Neural cell (in vitro differentiated cells): ENCODE measurements at regions not wholly inside any gene's neighbourhood (a gene's known extent, or its start where the extent isn't known, plus 50 kb on each side); places are given as distances from the start of the nearest gene placed in this dataset.

Experiments used
- CTCF ChIP-seq: fragments of 450-650 bp; IDR thresholded peaks from 2 replicates; pipeline ENCODE4 v1.5.1; 2014; ENCODE audit warnings: antibody characterized with exemption, mild to moderate bottlenecking, moderate library complexity; ENCODE audit not compliant: poor library complexity, severe bottlenecking
- POLR2AphosphoS5 ChIP-seq: IDR thresholded peaks from 2 replicates; pipeline ENCODE4 v1.6.1; 2012

DNA sequence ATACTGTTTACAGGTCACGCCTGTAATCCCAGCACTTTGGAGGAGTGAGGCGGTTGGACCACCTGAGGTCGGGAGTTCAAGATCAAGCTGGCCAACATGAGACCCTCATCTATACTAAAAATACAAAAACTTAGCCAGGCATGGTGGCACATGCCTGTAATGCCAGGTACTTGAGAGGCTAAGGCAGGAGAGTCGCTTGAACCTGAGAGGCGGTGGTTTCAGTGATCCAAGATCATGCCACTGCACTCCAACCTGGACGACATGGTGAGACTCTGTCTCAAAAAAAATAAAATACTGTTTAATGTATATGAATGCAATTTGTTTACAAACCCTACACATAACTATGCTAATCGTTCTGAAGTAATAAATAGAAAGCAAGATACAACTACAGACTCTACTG lies 102.4 kb downstream of the ZNF486 start:
- TF ChIP-seq CTCF (no peak), POLR2AphosphoS5 (no peak)
